Loucy (cell line): ENCODE measurements at regions not wholly inside any gene's neighbourhood (a gene's known extent, or its start where the extent isn't known, plus 50 kb on each side); places are given as distances from the start of the nearest gene placed in this dataset.

ENCODE experiments used
- H2AFZ ChIP-seq: fragments of 200-600 bp; sonication (generic); 2 replicates; pipeline ENCODE4 v1.6.0; 2016; ENCODE audit warnings: antibody characterized with exemption, mild to moderate bottlenecking, low read length, moderate library complexity
- H3F3A ChIP-seq: fragments of 200-600 bp; 2 replicates; pipeline ENCODE4 v1.6.0; 2016; ENCODE audit warnings: antibody characterized with exemption, low read depth, mild to moderate bottlenecking
- H3K27me3 ChIP-seq: fragments of 200-600 bp; sonication (generic); 2 replicates; pipeline ENCODE4 v1.6.1; 2014; ENCODE audit warnings: low read length, mild to moderate bottlenecking; ENCODE audit not compliant: insufficient read depth, poor library complexity, severe bottlenecking
- H3K36me3 ChIP-seq: fragments of 200-600 bp; sonication (generic); 2 replicates; pipeline ENCODE4 v1.6.1; 2016; ENCODE audit warnings: low read length; ENCODE audit not compliant: insufficient read depth
- H3K4me1 ChIP-seq: fragments of 200-600 bp; sonication (generic); 2 replicates; pipeline ENCODE4 v1.5.1; 2014; ENCODE audit warnings: low read length, mild to moderate bottlenecking; ENCODE audit not compliant: insufficient read depth, poor library complexity, severe bottlenecking
- H3K4me2 ChIP-seq: fragments of 200-600 bp; sonication (generic); 2 replicates; pipeline ENCODE4 v1.6.0; 2014; ENCODE audit warnings: antibody characterized with exemption, low read length, low read depth, mild to moderate bottlenecking; ENCODE audit not compliant: poor library complexity, severe bottlenecking
- H3K4me3 ChIP-seq: fragments of 200-600 bp; sonication (generic); 2 replicates; pipeline ENCODE4 v1.5.1; 2014; ENCODE audit warnings: low read length, mild to moderate bottlenecking, mixed read lengths; ENCODE audit not compliant: poor library complexity, severe bottlenecking
- H3K79me2 ChIP-seq: fragments of 200-600 bp; sonication (generic); 2 replicates; pipeline ENCODE4 v1.6.1; 2014; ENCODE audit warnings: low read length; ENCODE audit not compliant: insufficient read depth
- H3K9ac ChIP-seq: fragments of 200-600 bp; sonication (generic); 2 replicates; pipeline ENCODE4 v1.6.0; 2014; ENCODE audit warnings: mild to moderate bottlenecking, low read depth, low read length, moderate library complexity; ENCODE audit not compliant: poor library complexity, severe bottlenecking
- H3K9me2 ChIP-seq: fragments of 200-600 bp; sonication (generic); replicated peaks from 2 replicates; pipeline ENCODE4 v1.6.1; 2016; ENCODE audit warnings: low read depth, low read length, mixed read lengths
- H3K9me3 ChIP-seq: fragments of 200-600 bp; sonication (generic); 2 replicates; pipeline ENCODE4 v1.6.1; 2014; ENCODE audit warnings: mild to moderate bottlenecking, antibody characterized with exemption, low read length, low read depth; ENCODE audit not compliant: insufficient read depth
- H4K20me1 ChIP-seq: fragments of 200-600 bp; sonication (generic); 2 replicates; pipeline ENCODE4 v1.6.0; 2014; ENCODE audit warnings: antibody characterized with exemption, low read length, mild to moderate bottlenecking; ENCODE audit not compliant: insufficient read depth, poor library complexity, severe bottlenecking
- EZH2phosphoT487 ChIP-seq: fragments of 200-600 bp; IDR thresholded peaks from 2 replicates; pipeline ENCODE4 v1.6.1; 2018; ENCODE audit warnings: antibody characterized with exemption, mild to moderate bottlenecking, moderate library complexity, borderline replicate concordance
- TF ChIP-seq, protein P1 (sequence below): fragments of 200-600 bp; sonication (generic); conservative IDR thresholded peaks from 2 replicates; pipeline ENCODE4 v1.5.1; 2014; ENCODE audit warnings: mild to moderate bottlenecking, antibody characterized with exemption, low read length

DNA sequence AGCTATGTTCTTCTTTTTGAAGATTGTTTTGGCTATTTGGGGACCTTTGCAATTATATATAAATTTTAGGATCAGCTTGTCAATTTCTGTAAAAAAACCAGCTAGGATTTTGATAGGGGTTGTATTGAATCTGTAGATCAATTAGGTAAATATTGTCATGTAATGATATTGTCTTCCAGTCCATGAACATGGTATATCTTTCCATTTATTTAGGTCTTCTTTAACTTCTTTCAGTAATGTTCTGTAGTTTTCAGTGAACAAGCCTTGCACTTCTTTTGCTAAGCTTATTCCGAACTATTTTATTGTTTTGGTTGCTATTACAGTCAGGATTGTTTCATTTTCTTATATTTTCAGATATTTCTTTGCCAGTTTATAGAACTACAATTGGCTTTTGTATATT lies 175.8 kb upstream of the RARB start:
- H3K9ac ChIP-seq, result no peak overlapping the region
- peaks cover 16% of the 10 kb centered on the region; the same call in 1 of the 2 replicates for H3K9me3 ChIP-seq
- H3K4me1 ChIP-seq, result no peaks in the 10 kb centered on the region
- no peak for TF ChIP-seq EZH2phosphoT487
- TF ChIP-seq, protein P1, sequence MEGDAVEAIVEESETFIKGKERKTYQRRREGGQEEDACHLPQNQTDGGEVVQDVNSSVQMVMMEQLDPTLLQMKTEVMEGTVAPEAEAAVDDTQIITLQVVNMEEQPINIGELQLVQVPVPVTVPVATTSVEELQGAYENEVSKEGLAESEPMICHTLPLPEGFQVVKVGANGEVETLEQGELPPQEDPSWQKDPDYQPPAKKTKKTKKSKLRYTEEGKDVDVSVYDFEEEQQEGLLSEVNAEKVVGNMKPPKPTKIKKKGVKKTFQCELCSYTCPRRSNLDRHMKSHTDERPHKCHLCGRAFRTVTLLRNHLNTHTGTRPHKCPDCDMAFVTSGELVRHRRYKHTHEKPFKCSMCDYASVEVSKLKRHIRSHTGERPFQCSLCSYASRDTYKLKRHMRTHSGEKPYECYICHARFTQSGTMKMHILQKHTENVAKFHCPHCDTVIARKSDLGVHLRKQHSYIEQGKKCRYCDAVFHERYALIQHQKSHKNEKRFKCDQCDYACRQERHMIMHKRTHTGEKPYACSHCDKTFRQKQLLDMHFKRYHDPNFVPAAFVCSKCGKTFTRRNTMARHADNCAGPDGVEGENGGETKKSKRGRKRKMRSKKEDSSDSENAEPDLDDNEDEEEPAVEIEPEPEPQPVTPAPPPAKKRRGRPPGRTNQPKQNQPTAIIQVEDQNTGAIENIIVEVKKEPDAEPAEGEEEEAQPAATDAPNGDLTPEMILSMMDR, result no peak
- no peak overlapping the region for H2AFZ ChIP-seq
- no peaks in the 10 kb centered on the region for H3K79me2 ChIP-seq
- H3K4me3 ChIP-seq, result no peak overlapping the region
- H4K20me1 ChIP-seq, result no peaks in the 10 kb centered on the region
- no peaks in the 10 kb centered on the region for H3K27me3 ChIP-seq
- no peak overlapping the region for H3K4me2 ChIP-seq
- H3F3A ChIP-seq, result no peaks in the 10 kb centered on the region
- no peaks in the 10 kb centered on the region for H3K9me2 ChIP-seq
- H3K36me3 ChIP-seq, result no peaks in the 10 kb centered on the region

DNA sequence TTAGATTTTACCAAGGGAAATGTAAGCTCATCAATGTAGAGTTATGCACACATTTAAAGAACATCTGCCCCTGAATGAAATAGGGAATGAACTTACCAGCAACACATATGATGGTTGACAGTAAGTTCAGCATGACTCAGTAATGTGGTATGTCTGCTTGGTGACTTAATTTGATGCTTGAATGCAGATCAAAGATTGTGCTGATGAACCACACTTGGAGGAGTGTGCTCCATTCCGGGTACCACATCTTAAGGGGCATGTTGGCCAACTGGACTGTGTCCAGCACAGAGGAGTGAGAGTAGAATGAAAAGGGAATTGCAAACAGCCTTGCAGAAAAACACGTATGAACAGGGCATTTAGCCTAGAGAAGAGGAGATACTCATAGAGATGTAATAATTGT lies 171.0 kb upstream of the RARB start:
- Histone ChIP-seq H4K20me1 (no peaks in the 10 kb centered on the region), H3K79me2 (no peaks in the 10 kb centered on the region), H3K9me3 (no peaks in the 10 kb centered on the region), H3K36me3 (no peaks in the 10 kb centered on the region), H2AFZ (no peak overlapping the region), H3K27me3 (no peaks in the 10 kb centered on the region), H3K9ac (no peak overlapping the region), H3K4me3 (no peak overlapping the region), H3K9me2 (no peaks in the 10 kb centered on the region), H3F3A (no peaks in the 10 kb centered on the region), H3K4me1 (no peaks in the 10 kb centered on the region), H3K4me2 (no peak overlapping the region)
- TF ChIP-seq, protein P1, result no peak
- TF ChIP-seq EZH2phosphoT487, result no peak

DNA sequence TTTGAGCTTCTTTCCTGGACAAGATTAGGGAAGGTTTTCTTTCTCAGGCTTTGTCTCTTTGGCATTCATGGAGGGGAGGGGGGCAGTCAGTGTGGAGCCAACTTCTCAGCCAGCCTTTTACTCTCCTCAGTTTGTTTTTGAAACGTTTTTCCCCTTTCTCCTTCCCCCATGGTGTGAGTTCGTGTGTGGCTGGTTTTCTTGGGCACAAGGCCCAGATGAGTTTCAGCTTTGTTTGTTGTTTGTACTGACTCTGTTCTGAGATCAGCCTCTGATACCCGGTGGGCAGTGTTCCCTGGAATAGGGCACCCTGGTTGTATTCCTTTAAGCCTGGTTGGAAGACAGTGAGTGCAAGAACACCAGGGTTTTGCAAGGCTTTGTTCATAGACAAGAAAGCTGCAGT lies 168.2 kb upstream of the RARB start:
- no peaks in the 10 kb centered on the region for H3K27me3 ChIP-seq
- H3K4me3 ChIP-seq, result no peak overlapping the region
- H3K36me3 ChIP-seq, result no peaks in the 10 kb centered on the region
- no peak overlapping the region for H3K4me2 ChIP-seq
- H2AFZ ChIP-seq, result no peak overlapping the region
- H4K20me1 ChIP-seq, result no peaks in the 10 kb centered on the region
- H3K9me2 ChIP-seq, result no peaks in the 10 kb centered on the region
- H3F3A ChIP-seq, result no peaks in the 10 kb centered on the region
- TF ChIP-seq, protein P1, result no peak
- TF ChIP-seq EZH2phosphoT487, result no peak
- H3K9me3 ChIP-seq, result no peaks in the 10 kb centered on the region
- no peaks in the 10 kb centered on the region for H3K79me2 ChIP-seq
- no peak overlapping the region for H3K9ac ChIP-seq
- H3K4me1 ChIP-seq, result peaks cover 2% of the 10 kb centered on the region
